HFFc6 (cell line): ENCODE measurements at regions not wholly inside any gene's neighbourhood (a gene's known extent, or its start where the extent isn't known, plus 50 kb on each side); places are given as distances from the start of the nearest gene placed in this dataset.
A peak's percentile ranks its signal among the peaks of the same experiment; 100 is the strongest.

Experiments used
- DNase-seq: peaks from one replicate; pipeline ENCODE4 v3.0.0-alpha.2; 2018
- H3K27ac Mint-ChIP-seq: 2 replicates; pipeline ENCODE4 v1.8.0; 2020; ENCODE audit warnings: mild to moderate bottlenecking, mixed read lengths
- H3K27me3 Mint-ChIP-seq: 2 replicates; pipeline ENCODE4 v1.8.0; 2021; ENCODE audit warnings: mild to moderate bottlenecking, moderate library complexity, mixed read lengths; ENCODE audit not compliant: insufficient read depth
- H3K36me3 Mint-ChIP-seq: 2 replicates; pipeline ENCODE4 v1.8.0; 2021; ENCODE audit warnings: low read depth, mixed read lengths
- H3K4me1 Mint-ChIP-seq: 2 replicates; pipeline ENCODE4 v1.8.0; 2020; ENCODE audit warnings: low read depth, mixed read lengths
- H3K4me3 Mint-ChIP-seq: 2 replicates; pipeline ENCODE4 v1.8.0; 2020; ENCODE audit warnings: mild to moderate bottlenecking, moderate library complexity, mixed read lengths
- H3K9me3 Mint-ChIP-seq: 2 replicates; pipeline ENCODE4 v1.8.0; 2020; ENCODE audit warnings: mild to moderate bottlenecking, mixed read lengths
- CTCF ChIP-seq: fragments of 200-600 bp; sonication (generic); IDR thresholded peaks from 2 replicates; pipeline ENCODE4 v1.5.0; 2021; ENCODE audit warnings: antibody characterized with exemption, mild to moderate bottlenecking

- no peak for TF ChIP-seq CTCF
- Mint-ChIP-seq H3K36me3 (no peaks in the 10 kb centered on the region), H3K27ac (no peak overlapping the region), H3K4me3 (no peak overlapping the region), H3K27me3 (no peaks in the 10 kb centered on the region; the same call in 1 of the 2 replicates), H3K4me1 (no peaks in the 10 kb centered on the region), H3K9me3 (no peaks in the 10 kb centered on the region)
- no peak for DNase-seq
These were observed 489.1 kb downstream of the KCTD16 start for GRCh38 chr5:144659634-144660227.

GRCh38 chr5:144644317-144644716, 473.6 kb downstream of the KCTD16 start:
- no peak for TF ChIP-seq CTCF
- no peak for DNase-seq

GRCh38 chr5:144638787-144639186, 468.1 kb downstream of the KCTD16 start:
- no peak overlapping the region for H3K27ac Mint-ChIP-seq
- no peaks in the 10 kb centered on the region for H3K4me1 Mint-ChIP-seq
- no peak overlapping the region for H3K4me3 Mint-ChIP-seq
- H3K27me3 Mint-ChIP-seq = peaks cover 17% of the 10 kb centered on the region
- DNase-seq = no peak
- no peak for TF ChIP-seq CTCF
- 0 out of 2 replicates have a peak, but pooled peaks cover 8% of the 10 kb centered on the region for H3K36me3 Mint-ChIP-seq
- H3K9me3 Mint-ChIP-seq = peaks cover 13% of the 10 kb centered on the region; the same call in 1 of the 2 replicates

More at GRCh38 chr5:144644317-144644716, 473.6 kb downstream of the KCTD16 start:
- Mint-ChIP-seq H3K4me3 (no peak overlapping the region), H3K36me3 (no peaks in the 10 kb centered on the region), H3K27me3 (peaks cover 15% of the 10 kb centered on the region), H3K27ac (no peak overlapping the region), H3K9me3 (no peaks in the 10 kb centered on the region), H3K4me1 (no peaks in the 10 kb centered on the region)

GRCh38 chr5:144634138-144634537, 463.5 kb downstream of the KCTD16 start:
- Mint-ChIP-seq H3K27ac (no peak overlapping the region), H3K27me3 (peaks cover 10% of the 10 kb centered on the region), H3K36me3 (peaks cover 8% of the 10 kb centered on the region; the same call in 1 of the 2 replicates), H3K4me1 (no peaks in the 10 kb centered on the region), H3K9me3 (peaks cover 27% of the 10 kb centered on the region), H3K4me3 (no peak overlapping the region)
- no peak for DNase-seq
- no peak for TF ChIP-seq CTCF

GRCh38 chr5:144598451-144599068, 427.9 kb downstream of the KCTD16 start:
- DNase-seq = no peak
- no peaks in the 10 kb centered on the region for H3K9me3 Mint-ChIP-seq
- no peak for TF ChIP-seq CTCF
- no peak overlapping the region for H3K27ac Mint-ChIP-seq
- no peaks in the 10 kb centered on the region for H3K36me3 Mint-ChIP-seq
- peaks cover 17% of the 10 kb centered on the region; the same call in 1 of the 2 replicates for H3K4me1 Mint-ChIP-seq
- H3K4me3 Mint-ChIP-seq = peak overlapping the region; percentile 53
- H3K27me3 Mint-ChIP-seq = peaks cover 27% of the 10 kb centered on the region
